Erythroblast (primary cell): ENCODE measurements at regions not wholly inside any gene's neighbourhood (a gene's known extent, or its start where the extent isn't known, plus 50 kb on each side); places are given as distances from the start of the nearest gene placed in this dataset.

Source experiments
- GATA1 ChIP-seq: IDR thresholded peaks from 2 replicates; pipeline ENCODE4 v1.6.1; 2011; ENCODE audit warnings: low read depth, mild to moderate bottlenecking, control low read depth, low read length, moderate library complexity
- POLR2A ChIP-seq: IDR thresholded peaks from 2 replicates; pipeline ENCODE4 v1.6.1; 2011; ENCODE audit warnings: mild to moderate bottlenecking, low read length

DNA sequence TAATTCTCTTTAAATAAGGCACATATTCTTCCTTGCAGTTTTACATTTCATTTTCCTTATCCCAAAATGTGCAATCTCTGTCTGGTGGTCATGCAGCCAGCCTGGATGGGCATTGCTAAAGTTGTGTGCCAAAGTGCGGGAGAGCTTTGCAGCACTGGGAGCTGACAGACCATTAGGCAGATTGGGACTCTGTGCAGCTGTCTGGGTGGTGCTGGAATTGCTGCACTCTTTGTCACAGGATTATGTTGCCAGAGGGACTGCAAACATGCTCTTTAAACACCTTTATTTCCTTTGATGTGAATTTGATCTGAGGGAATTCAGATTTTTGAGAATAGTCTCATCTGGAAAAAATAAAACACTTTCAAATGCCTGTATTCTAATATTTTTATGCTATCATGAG is 956.2 kb upstream of the DIAPH2 start:
- TF ChIP-seq POLR2A, result no peak
- no peak for TF ChIP-seq GATA1
